ENCODE measurements at regions not wholly inside any gene's neighbourhood (a gene's known extent, or its start where the extent isn't known, plus 50 kb on each side); places are given as distances from the start of the nearest gene placed in this dataset.
"Not testable (repeated sequence)": the region's sequence is repeated elsewhere in the genome, so short reads cannot be mapped to it uniquely, and the experiment has no call there.

- Histone ChIP-seq H3K9me3 (ENCODE audit: control insufficient read depth, low read length) (no peaks in the 10 kb centered on the region), H3K27ac (ENCODE audit: insufficient read depth, low read depth, low read length, poor library complexity, severe bottlenecking) (no peak overlapping the region), H3K4me3 (ENCODE audit: insufficient read depth, low read depth, low read length) (no peak overlapping the region), H3K27me3 (ENCODE audit: control insufficient read depth, insufficient read depth, low read length, poor library complexity, severe bottlenecking) (no peaks in the 10 kb centered on the region), H3K4me1 (ENCODE audit: control insufficient read depth, insufficient read depth, low read length) (no peaks in the 10 kb centered on the region), H3K36me3 (ENCODE audit: control insufficient read depth, insufficient read depth, low read length) (no peaks in the 10 kb centered on the region)
- WGBS, 2 experiments = 41 to 49% methylated on average over 2 of the region's 2 CpGs
These were observed 98.7 kb upstream of the RBFOX1 start for GRCh38 chr16:7233975-7234374.

- no peaks in the 10 kb centered on the region for H3K36me3 ChIP-seq (ENCODE audit: control insufficient read depth, insufficient read depth, low read length)
- H3K4me1 ChIP-seq (ENCODE audit: control insufficient read depth, insufficient read depth, low read length) = peaks cover 7% of the 10 kb centered on the region
- WGBS, 2 experiments = 90 to 91% methylated on average over 5 of the region's 5 CpGs
- no peak overlapping the region for H3K27ac ChIP-seq (ENCODE audit: insufficient read depth, low read depth, low read length, poor library complexity, severe bottlenecking)
- no peaks in the 10 kb centered on the region for H3K9me3 ChIP-seq (ENCODE audit: control insufficient read depth, low read length)
- H3K4me3 ChIP-seq (ENCODE audit: insufficient read depth, low read depth, low read length) = no peak overlapping the region
- no peaks in the 10 kb centered on the region for H3K27me3 ChIP-seq (ENCODE audit: control insufficient read depth, insufficient read depth, low read length, poor library complexity, severe bottlenecking)
These were observed 100.9 kb upstream of the RBFOX1 start for GRCh38 chr16:7231762-7232161.

- not testable (repeated sequence) for H3K27ac ChIP-seq (ENCODE audit: insufficient read depth, low read depth, low read length, poor library complexity, severe bottlenecking); H3K4me1 ChIP-seq (ENCODE audit: control insufficient read depth, insufficient read depth, low read length); H3K36me3 ChIP-seq (ENCODE audit: control insufficient read depth, insufficient read depth, low read length); H3K9me3 ChIP-seq (ENCODE audit: control insufficient read depth, low read length); H3K4me3 ChIP-seq (ENCODE audit: insufficient read depth, low read depth, low read length); H3K27me3 ChIP-seq (ENCODE audit: control insufficient read depth, insufficient read depth, low read length, poor library complexity, severe bottlenecking)
- WGBS, 2 experiments = 61 to 71% methylated on average over 1 to 3 of the region's 3 CpGs
These were observed 103.0 kb upstream of the RBFOX1 start for GRCh38 chr16:7229433-7230218.

- WGBS, 2 experiments = 10 to 17% methylated on average over 12 to 13 of the region's 13 CpGs
- H3K27ac ChIP-seq (ENCODE audit: insufficient read depth, low read depth, low read length, poor library complexity, severe bottlenecking) = no peak overlapping the region
- no peaks in the 10 kb centered on the region for H3K27me3 ChIP-seq (ENCODE audit: control insufficient read depth, insufficient read depth, low read length, poor library complexity, severe bottlenecking)
- no peaks in the 10 kb centered on the region for H3K36me3 ChIP-seq (ENCODE audit: control insufficient read depth, insufficient read depth, low read length)
- H3K9me3 ChIP-seq (ENCODE audit: control insufficient read depth, low read length) = no peaks in the 10 kb centered on the region
- peaks cover 7% of the 10 kb centered on the region for H3K4me1 ChIP-seq (ENCODE audit: control insufficient read depth, insufficient read depth, low read length)
- peak overlapping the region; percentile 5 for H3K4me3 ChIP-seq (ENCODE audit: insufficient read depth, low read depth, low read length)
These were observed 105.4 kb upstream of the RBFOX1 start for GRCh38 chr16:7227229-7227721.

- no peaks in the 10 kb centered on the region for H3K27me3 ChIP-seq (ENCODE audit: control insufficient read depth, insufficient read depth, low read length, poor library complexity, severe bottlenecking)
- peaks cover 17% of the 10 kb centered on the region for H3K4me1 ChIP-seq (ENCODE audit: control insufficient read depth, insufficient read depth, low read length)
- H3K36me3 ChIP-seq (ENCODE audit: control insufficient read depth, insufficient read depth, low read length) = no peaks in the 10 kb centered on the region
- 94 to 98% methylated on average over 3 of the region's 3 CpGs for WGBS, 2 experiments
- H3K9me3 ChIP-seq (ENCODE audit: control insufficient read depth, low read length) = no peaks in the 10 kb centered on the region
- H3K4me3 ChIP-seq (ENCODE audit: insufficient read depth, low read depth, low read length) = no peak overlapping the region
- H3K27ac ChIP-seq (ENCODE audit: insufficient read depth, low read depth, low read length, poor library complexity, severe bottlenecking) = no peak overlapping the region
These were observed 111.5 kb upstream of the RBFOX1 start for GRCh38 chr16:7221157-7221556.

- Histone ChIP-seq H3K27me3 (ENCODE audit: control insufficient read depth, insufficient read depth, low read length, poor library complexity, severe bottlenecking) (no peaks in the 10 kb centered on the region), H3K9me3 (ENCODE audit: control insufficient read depth, low read length) (no peaks in the 10 kb centered on the region), H3K27ac (ENCODE audit: insufficient read depth, low read depth, low read length, poor library complexity, severe bottlenecking) (peak overlapping the region; percentile 42), H3K36me3 (ENCODE audit: control insufficient read depth, insufficient read depth, low read length) (no peaks in the 10 kb centered on the region), H3K4me3 (ENCODE audit: insufficient read depth, low read depth, low read length) (no peak overlapping the region), H3K4me1 (ENCODE audit: control insufficient read depth, insufficient read depth, low read length) (peaks cover 17% of the 10 kb centered on the region)
- WGBS, 2 experiments = 6 to 17% methylated on average over 2 to 4 of the region's 4 CpGs
These were observed 113.7 kb upstream of the RBFOX1 start for GRCh38 chr16:7218936-7219335.

GRCh38 chr16:7217797-7218196 is 114.8 kb upstream of the RBFOX1 start:
- 91 to 97% methylated on average over 14 of the region's 14 CpGs for WGBS, 2 experiments
- no peaks in the 10 kb centered on the region for H3K36me3 ChIP-seq (ENCODE audit: control insufficient read depth, insufficient read depth, low read length)

GRCh38 chr16:7216719-7217118 is 115.9 kb upstream of the RBFOX1 start:
- Histone ChIP-seq H3K9me3 (ENCODE audit: control insufficient read depth, low read length) (no peaks in the 10 kb centered on the region), H3K27ac (ENCODE audit: insufficient read depth, low read depth, low read length, poor library complexity, severe bottlenecking) (no peak overlapping the region), H3K4me3 (ENCODE audit: insufficient read depth, low read depth, low read length) (no peak overlapping the region), H3K36me3 (ENCODE audit: control insufficient read depth, insufficient read depth, low read length) (no peaks in the 10 kb centered on the region), H3K27me3 (ENCODE audit: control insufficient read depth, insufficient read depth, low read length, poor library complexity, severe bottlenecking) (no peaks in the 10 kb centered on the region), H3K4me1 (ENCODE audit: control insufficient read depth, insufficient read depth, low read length) (peaks cover 17% of the 10 kb centered on the region)

More at GRCh38 chr16:7217797-7218196, 114.8 kb upstream of the RBFOX1 start:
- no peaks in the 10 kb centered on the region for H3K27me3 ChIP-seq (ENCODE audit: control insufficient read depth, insufficient read depth, low read length, poor library complexity, severe bottlenecking)
- H3K4me1 ChIP-seq (ENCODE audit: control insufficient read depth, insufficient read depth, low read length) = peaks cover 17% of the 10 kb centered on the region
- no peak overlapping the region for H3K4me3 ChIP-seq (ENCODE audit: insufficient read depth, low read depth, low read length)
- no peaks in the 10 kb centered on the region for H3K9me3 ChIP-seq (ENCODE audit: control insufficient read depth, low read length)
- H3K27ac ChIP-seq (ENCODE audit: insufficient read depth, low read depth, low read length, poor library complexity, severe bottlenecking) = no peak overlapping the region

- no peaks in the 10 kb centered on the region for H3K9me3 ChIP-seq (ENCODE audit: control insufficient read depth, low read length)
- WGBS, 2 experiments = 91 to 93% methylated on average over 8 to 9 of the region's 9 CpGs
- no peak overlapping the region for H3K4me3 ChIP-seq (ENCODE audit: insufficient read depth, low read depth, low read length)
- H3K4me1 ChIP-seq (ENCODE audit: control insufficient read depth, insufficient read depth, low read length) = no peaks in the 10 kb centered on the region
- no peaks in the 10 kb centered on the region for H3K36me3 ChIP-seq (ENCODE audit: control insufficient read depth, insufficient read depth, low read length)
- H3K27me3 ChIP-seq (ENCODE audit: control insufficient read depth, insufficient read depth, low read length, poor library complexity, severe bottlenecking) = no peaks in the 10 kb centered on the region
- H3K27ac ChIP-seq (ENCODE audit: insufficient read depth, low read depth, low read length, poor library complexity, severe bottlenecking) = no peak overlapping the region
These were observed 120.9 kb upstream of the RBFOX1 start for GRCh38 chr16:7211781-7212180.

- Histone ChIP-seq H3K4me3 (ENCODE audit: insufficient read depth, low read depth, low read length) (no peak overlapping the region), H3K27me3 (ENCODE audit: control insufficient read depth, insufficient read depth, low read length, poor library complexity, severe bottlenecking) (no peaks in the 10 kb centered on the region), H3K36me3 (ENCODE audit: control insufficient read depth, insufficient read depth, low read length) (no peaks in the 10 kb centered on the region), H3K4me1 (ENCODE audit: control insufficient read depth, insufficient read depth, low read length) (no peaks in the 10 kb centered on the region), H3K9me3 (ENCODE audit: control insufficient read depth, low read length) (no peaks in the 10 kb centered on the region), H3K27ac (ENCODE audit: insufficient read depth, low read depth, low read length, poor library complexity, severe bottlenecking) (no peak overlapping the region)
- WGBS, 2 experiments = 93 to 98% methylated on average over 3 of the region's 3 CpGs
These were observed 123.0 kb upstream of the RBFOX1 start for GRCh38 chr16:7209598-7209997.
